GM12878 (cell line): ENCODE measurements at regions not wholly inside any gene's neighbourhood (a gene's known extent, or its start where the extent isn't known, plus 50 kb on each side); places are given as distances from the start of the nearest gene placed in this dataset.

Experiments used
- ATAC-seq: fragments of 200-7000 bp; cut with Tn5 transposase; 3 replicates; pipeline ENCODE4 v1.9.1; 2020; ENCODE audit warnings: mild to moderate bottlenecking, moderate library complexity
- BruUV-seq: library from RNA; stranded (reverse); fragments of 400-500 nt; replicated peaks from 2 replicates; lab custom pipeline; 2021; lab: Mats Ljungman, UMichigan
- CTCF ChIA-PET: fragments of 300-600 bp; sonication (Branson Sonifier 250); formaldehyde crosslinking; extraction: SDS; loops from one replicate; lab custom pipeline; 2021; ENCODE audit warnings: inconsistent platforms; lab: Yijun Ruan, JAX
- POLR2A ChIA-PET: fragments of 350-600 bp; formaldehyde crosslinking; extraction: SDS; loops from one replicate; lab custom pipeline; 2021; ENCODE audit warnings: inconsistent platforms; lab: Charles Lee
- RAD21 ChIA-PET: fragments of 300-600 bp; sonication (Branson Sonifier 250); formaldehyde crosslinking; loops from one replicate; lab custom pipeline; 2023; ENCODE audit warnings: antibody characterized with exemption; ENCODE audit not compliant: unreplicated experiment; lab: Charles Lee
- SMC1A ChIA-PET: fragments of 300-600 bp; sonication (Branson Sonifier 250); formaldehyde crosslinking; loops from one replicate; lab custom pipeline; 2023; ENCODE audit not compliant: unreplicated experiment, uncharacterized antibody; lab: Charles Lee
- DNase-seq: peaks from one replicate; pipeline ENCODE4 v3.0.0-alpha.2; 2011; ENCODE audit warnings: low read depth, low spot score
- FAIRE-seq: peaks from 3 replicates; lab custom pipeline; 2011; peaks lifted over from hg19 to GRCh38; lab: Jason Lieb, UNC
- H2AFZ ChIP-seq: 2 replicates; pipeline ENCODE4 v1.6.0; 2011; ENCODE audit warnings: low read depth, low read length, control low read depth; ENCODE audit not compliant: control insufficient read depth
- H3K27ac ChIP-seq: 2 replicates; pipeline ENCODE4 v1.5.1; 2011; ENCODE audit warnings: control low read depth; ENCODE audit not compliant: control insufficient read depth, insufficient read depth
- H3K27me3 ChIP-seq, 2 experiments: replicated peaks in 1 of 2; 2 replicates each; pipeline versions ENCODE4 v1.6.0 to v1.6.1; 2011; ENCODE audit warnings: low read length in 1 of 2; ENCODE audit not compliant: control insufficient read depth in 2 of 2, insufficient read depth in 2 of 2
- H3K36me3 ChIP-seq, 2 experiments: 2 replicates each; pipeline ENCODE4 v1.5.1; 2011; ENCODE audit warnings: low read length in 1 of 2; ENCODE audit not compliant: control insufficient read depth in 2 of 2, insufficient read depth in 2 of 2
- H3K4me1 ChIP-seq: 2 replicates; pipeline ENCODE4 v1.6.1; 2011; ENCODE audit warnings: mild to moderate bottlenecking, low read length, moderate library complexity, mixed read lengths; ENCODE audit not compliant: control insufficient read depth, insufficient read depth
- H3K4me2 ChIP-seq: 2 replicates; pipeline ENCODE4 v1.6.0; 2011; ENCODE audit warnings: control low read depth; ENCODE audit not compliant: control insufficient read depth, insufficient read depth
- H3K4me3 ChIP-seq: fragments of 200-600 bp; sonication (generic); 2 replicates; pipeline ENCODE4 v1.5.1; 2016
- H3K79me2 ChIP-seq: 2 replicates; pipeline ENCODE4 v1.6.0; 2011; ENCODE audit warnings: low read length; ENCODE audit not compliant: control insufficient read depth, insufficient read depth
- H3K9ac ChIP-seq: 2 replicates; pipeline ENCODE4 v1.8.0; 2011; ENCODE audit warnings: low read length, control low read depth, mixed read lengths; ENCODE audit not compliant: control insufficient read depth, insufficient read depth
- H3K9me3 ChIP-seq: replicated peaks from 3 replicates; pipeline ENCODE4 v1.5.1; 2011; ENCODE audit warnings: mild to moderate bottlenecking, low read length; ENCODE audit not compliant: control insufficient read depth, insufficient read depth
- H4K20me1 ChIP-seq: 2 replicates; pipeline ENCODE4 v1.6.0; 2011; ENCODE audit not compliant: control insufficient read depth, insufficient read depth
- ATF3 ChIP-seq: IDR thresholded peaks from 2 replicates; pipeline ENCODE4 v1.6.1; 2011; ENCODE audit warnings: low read depth, mild to moderate bottlenecking, low read length, moderate library complexity, borderline replicate concordance; ENCODE audit errors: extremely low read depth
- EZH2 ChIP-seq: IDR thresholded peaks from 2 replicates; pipeline ENCODE4 v1.6.1; 2012; ENCODE audit warnings: low read depth, mild to moderate bottlenecking, control low read depth, inconsistent platforms, low read length, borderline replicate concordance; ENCODE audit not compliant: control insufficient read depth
- JUND ChIP-seq: IDR thresholded peaks from 2 replicates; pipeline ENCODE4 v1.6.1; 2012; ENCODE audit warnings: low read depth, mild to moderate bottlenecking, low read length, improper control_type of control experiment, moderate library complexity
- MEF2B ChIP-seq: fragments of 450-650 bp; IDR thresholded peaks from 2 replicates; pipeline ENCODE4 v1.6.1; 2018; ENCODE audit warnings: mild to moderate bottlenecking, moderate library complexity; ENCODE audit not compliant: partially characterized antibody, poor library complexity, severe bottlenecking
- MXI1 ChIP-seq: fragments of 150-350 bp; IDR thresholded peaks from 2 replicates; pipeline ENCODE4 v1.6.1; 2011; ENCODE audit warnings: low read depth, mild to moderate bottlenecking, inconsistent platforms, low read length, improper control_type of control experiment
- POLR2A ChIP-seq: IDR thresholded peaks from 2 replicates; pipeline ENCODE4 v1.6.1; 2011; ENCODE audit warnings: low read depth, mild to moderate bottlenecking, low read length
- SMARCA5 ChIP-seq: fragments of 450-650 bp; IDR thresholded peaks from 2 replicates; pipeline ENCODE4 v1.6.1; 2017; ENCODE audit warnings: mild to moderate bottlenecking
- SMC3 ChIP-seq: IDR thresholded peaks from 2 replicates; pipeline ENCODE4 v1.6.1; 2011; ENCODE audit warnings: low read length, improper control_type of control experiment, borderline replicate concordance
- SREBF2 ChIP-seq: IDR thresholded peaks from 2 replicates; pipeline ENCODE4 v1.6.1; 2012; ENCODE audit warnings: mild to moderate bottlenecking, low read length
- TCF3 ChIP-seq: IDR thresholded peaks from 2 replicates; pipeline ENCODE4 v1.6.1; 2012; ENCODE audit warnings: low read depth, mild to moderate bottlenecking, low read length, borderline replicate concordance; ENCODE audit not compliant: insufficient read depth
- WGBS: methylation state at CpG from one replicate; pipeline ENCODE4 v1.1.6; 2016; ENCODE audit warnings: low lambda C conversion rate; ENCODE audit not compliant: insufficient replicate concordance, insufficient coverage; ENCODE audit errors: missing lambda C conversion rate; 5-methylcytosine and 5-hydroxymethylcytosine counted together
- in situ Hi-C: fragments of 300-500 bp; cut with MboI; formaldehyde crosslinking; loops from 9 replicates; pipeline ENCODE4 v1.14.3; 2018; ENCODE audit warnings: mixed read lengths
- intact Hi-C: fragments of 100-400 bp; cut with micrococcal nuclease; formaldehyde crosslinking; loops from one replicate; pipeline ENCODE4 v1.14.2; 2022; ENCODE audit not compliant: unreplicated experiment

DNA sequence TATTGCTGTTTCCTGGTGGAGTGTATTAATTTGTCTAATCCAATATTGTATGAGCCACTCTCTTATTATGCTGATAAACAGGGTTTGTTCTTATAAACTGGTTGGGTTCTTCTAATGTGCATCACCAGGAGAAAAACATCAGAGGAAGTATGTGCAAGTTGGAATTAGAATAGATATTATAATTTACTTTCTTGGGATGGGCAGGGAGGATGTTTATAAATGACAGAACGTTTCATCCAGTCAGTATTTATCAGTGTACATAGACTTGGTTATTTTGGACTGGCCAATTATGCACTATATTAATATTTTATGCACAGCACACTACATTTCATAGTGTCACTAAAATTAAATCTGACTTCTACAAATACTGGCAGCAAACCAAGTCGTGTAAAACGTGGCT is 495.8 kb downstream of the PSAT1 start:
- 14% methylated on average over 3 of the region's 3 CpGs for WGBS
- intact Hi-C loops (no loop called here), in situ Hi-C loops (no loop called here)
- no peaks in the 10 kb centered on the region for H4K20me1 ChIP-seq
- H3K4me3 ChIP-seq = no peak overlapping the region
- H3K4me1 ChIP-seq = no peaks in the 10 kb centered on the region
- ChIA-PET POLR2A (no interaction called here), CTCF (no interaction called here), RAD21 (no interaction called here), SMC1A (no interaction called here)
- H3K27me3 ChIP-seq = no peaks in the 10 kb centered on the region
- FAIRE-seq (no peak), ATAC-seq (no peak), DNase-seq (no peak)
- no peak for TF ChIP-seq SMARCA5
- no peak for TF ChIP-seq POLR2A
- TF ChIP-seq SMC3 = no peak
- TF ChIP-seq MXI1 = no peak
- TF ChIP-seq JUND = no peak
- TF ChIP-seq SREBF2 = no peak
- TF ChIP-seq TCF3 = no peak
- no peak for TF ChIP-seq ATF3
- no peak for TF ChIP-seq EZH2
- no peak for TF ChIP-seq MEF2B
- no peaks in the 10 kb centered on the region for H3K79me2 ChIP-seq
- H2AFZ ChIP-seq = no peak overlapping the region
- H3K9ac ChIP-seq = no peak overlapping the region
- no TSS peak for BruUV-seq
- H3K4me2 ChIP-seq = no peak overlapping the region
- H3K9me3 ChIP-seq = no peaks in the 10 kb centered on the region
- no peaks in the 10 kb centered on the region for H3K36me3 ChIP-seq
- H3K27ac ChIP-seq = no peak overlapping the region
